CD4-positive, alpha-beta T cell treated with Interleukin-10 for 1 hour (primary cell): ENCODE measurements at regions not wholly inside any gene's neighbourhood (a gene's known extent, or its start where the extent isn't known, plus 50 kb on each side); places are given as distances from the start of the nearest gene placed in this dataset.

Experiments
- DNase-seq: peaks from one replicate; pipeline ENCODE4 v3.0.0-alpha.2; 2020

GRCh38 chr22:22825213-22825593 lies 62.4 kb upstream of the IGLL5 start:
- DNase-seq = no peak

- no peak for DNase-seq
These were observed 60.3 kb upstream of the IGLL5 start for GRCh38 chr22:22827187-22827939.

- no peak for DNase-seq
These were observed 57.4 kb upstream of the IGLL5 start for GRCh38 chr22:22830193-22830592.

- no peak for DNase-seq
These were observed 56.5 kb upstream of the IGLL5 start for GRCh38 chr22:22830957-22831688.

- DNase-seq = no peak
These were observed 54.6 kb upstream of the IGLL5 start for GRCh38 chr22:22833059-22833458.

- no peak for DNase-seq
These were observed 54.1 kb upstream of the IGLL5 start for GRCh38 chr22:22833488-22833887.

GRCh38 chr22:22834204-22834603 lies 53.4 kb upstream of the IGLL5 start:
- DNase-seq = no peak

- no peak for DNase-seq
These were observed 52.8 kb upstream of the IGLL5 start for GRCh38 chr22:22834783-22835182.

- DNase-seq = no peak
These were observed 52.4 kb upstream of the IGLL5 start for GRCh38 chr22:22835242-22835641.

- no peak for DNase-seq
These were observed 51.8 kb upstream of the IGLL5 start for GRCh38 chr22:22835771-22836291.

- no peak for DNase-seq
These were observed 51.0 kb upstream of the IGLL5 start for GRCh38 chr22:22836635-22837034.
